Lower lobe of right lung (tissue), 2 donors: ENCODE measurements at regions not wholly inside any gene's neighbourhood (a gene's known extent, or its start where the extent isn't known, plus 50 kb on each side); places are given as distances from the start of the nearest gene placed in this dataset.
A peak's percentile ranks its signal among the peaks of the same experiment; 100 is the strongest.

Experiments
- ATAC-seq, 2 donors: fragments of 200-7000 bp; cut with Tn5 transposase; one replicate each; pipeline ENCODE4 v1.9.1; 2020 to 2022; ENCODE audit warnings: mild to moderate bottlenecking in 2 of 2, moderate library complexity in 2 of 2
- DNase-seq: peaks from one replicate; pipeline ENCODE4 v3.0.0-alpha.2; 2020
- H3K27ac ChIP-seq: fragments of 200-600 bp; one replicate; pipeline ENCODE4 v1.8.0; 2022
- H3K27me3 ChIP-seq: fragments of 200-600 bp; one replicate; pipeline ENCODE4 v1.8.0; 2022; ENCODE audit warnings: low read depth
- H3K36me3 ChIP-seq: fragments of 200-600 bp; one replicate; pipeline ENCODE4 v1.8.0; 2022; ENCODE audit warnings: mild to moderate bottlenecking
- H3K4me1 ChIP-seq: fragments of 200-600 bp; one replicate; pipeline ENCODE4 v1.8.0; 2022
- H3K4me3 ChIP-seq: fragments of 200-600 bp; one replicate; pipeline ENCODE4 v1.8.0; 2022; ENCODE audit warnings: mild to moderate bottlenecking
- H3K9me3 ChIP-seq: fragments of 200-600 bp; one replicate; pipeline ENCODE4 v1.8.0; 2022
- CTCF ChIP-seq: fragments of 200-600 bp; IDR thresholded peaks from one replicate; pipeline ENCODE4 v1.8.0; 2022; ENCODE audit warnings: antibody characterized with exemption, mild to moderate bottlenecking
- intact Hi-C: fragments of 100-400 bp; cut with DNase I; formaldehyde crosslinking; loops from one replicate; pipeline ENCODE4 v1.11.0; 2022
- donor health status: DM: no; HTN: yes; CAD: no; lungs with severe emphysema.

GRCh38 chrX:77085372-77085771 is 361.8 kb upstream of the FGF16 start:
- DNase-seq (no peak), ATAC-seq (no peak)
- H3K4me1 ChIP-seq: no peaks in the 10 kb centered on the region
- no peak overlapping the region for H3K4me3 ChIP-seq
- no peaks in the 10 kb centered on the region for H3K9me3 ChIP-seq
- H3K27ac ChIP-seq: no peak overlapping the region
- TF ChIP-seq CTCF: no peak
- intact Hi-C loops: no loop called here
- no peaks in the 10 kb centered on the region for H3K36me3 ChIP-seq
- no peaks in the 10 kb centered on the region for H3K27me3 ChIP-seq

GRCh38 chrX:77087529-77088169 is 359.5 kb upstream of the FGF16 start:
- intact Hi-C loops: no loop called here
- DNase-seq: no peak
- no peak for TF ChIP-seq CTCF
- Histone ChIP-seq H3K36me3 (no peaks in the 10 kb centered on the region), H3K4me3 (no peak overlapping the region), H3K4me1 (no peaks in the 10 kb centered on the region), H3K27ac (no peak overlapping the region), H3K27me3 (no peaks in the 10 kb centered on the region), H3K9me3 (no peaks in the 10 kb centered on the region)
- ATAC-seq: peak; percentile 59 to 65

GRCh38 chrX:77088233-77088632 is 359.0 kb upstream of the FGF16 start:
- intact Hi-C loops: no loop called here
- H3K4me1 ChIP-seq: no peaks in the 10 kb centered on the region
- ATAC-seq: no peak
- no peak overlapping the region for H3K4me3 ChIP-seq
- H3K27me3 ChIP-seq: no peaks in the 10 kb centered on the region
- DNase-seq: no peak
- H3K36me3 ChIP-seq: no peaks in the 10 kb centered on the region
- H3K27ac ChIP-seq: no peak overlapping the region
- H3K9me3 ChIP-seq: no peaks in the 10 kb centered on the region
- TF ChIP-seq CTCF: no peak

GRCh38 chrX:77114501-77114900 is 332.7 kb upstream of the FGF16 start:
- intact Hi-C loops: no loop called here
- H3K27me3 ChIP-seq: no peaks in the 10 kb centered on the region
- ATAC-seq (no peak), DNase-seq (no peak)
- H3K9me3 ChIP-seq: no peaks in the 10 kb centered on the region
- H3K36me3 ChIP-seq: no peaks in the 10 kb centered on the region
- no peaks in the 10 kb centered on the region for H3K4me1 ChIP-seq
- TF ChIP-seq CTCF: no peak
- no peak overlapping the region for H3K4me3 ChIP-seq
- H3K27ac ChIP-seq: no peak overlapping the region

- no peak for TF ChIP-seq CTCF
- intact Hi-C loops: no loop called here
- H3K27me3 ChIP-seq: no peaks in the 10 kb centered on the region
- no peak overlapping the region for H3K4me3 ChIP-seq
- no peaks in the 10 kb centered on the region for H3K9me3 ChIP-seq
- no peaks in the 10 kb centered on the region for H3K36me3 ChIP-seq
- DNase-seq: no peak
- no peak overlapping the region for H3K27ac ChIP-seq
- ATAC-seq: no peak
- H3K4me1 ChIP-seq: no peaks in the 10 kb centered on the region
Observed at GRCh38 chrX:77118686-77119085, 328.5 kb upstream of the FGF16 start.
